ENCODE measurements at regions not wholly inside any gene's neighbourhood (a gene's known extent, or its start where the extent isn't known, plus 50 kb on each side); places are given as distances from the start of the nearest gene placed in this dataset.

- TF ChIP-seq KDM1A (IDR thresholded peaks at IDR 0.05; ENCODE audit: borderline replicate concordance, low read length) = no peak
- TF ChIP-seq SIN3A (conservative IDR thresholded peaks at IDR 0.05 in 1 of 2, IDR thresholded peaks at IDR 0.05 in 1 of 2; ENCODE audit: low read depth in 1 of 2, low read length in 2 of 2) = no peak
- TF ChIP-seq ATF2 (IDR thresholded peaks at IDR 0.05; ENCODE audit: low read length) = no peak
- TF ChIP-seq ASH2L (IDR thresholded peaks at IDR 0.05; ENCODE audit: low read length) = no peak
- TF ChIP-seq ZNF274 (IDR thresholded peaks at IDR 0.05; ENCODE audit: borderline replicate concordance, extremely low read depth, low read length) = no peak
These were observed 252.5 kb upstream of the TGFBR2 start (continued) for GRCh38 chr3:30353711-30354467.
